ENCODE measurements at regions not wholly inside any gene's neighbourhood (a gene's known extent, or its start where the extent isn't known, plus 50 kb on each side); places are given as distances from the start of the nearest gene placed in this dataset.

GRCh38 chr13:103895835-103896531 is 829.8 kb upstream of the SLC10A2 start:
- TF ChIP-seq EP300 (IDR thresholded peaks at IDR 0.05; ENCODE audit: borderline replicate concordance) (no peak), MAX (IDR thresholded peaks at IDR 0.05) (no peak), ZBTB7A (IDR thresholded peaks at IDR 0.05; ENCODE audit: low read depth) (no peak), USF1 (IDR thresholded peaks at IDR 0.05) (no peak), REST (IDR thresholded peaks at IDR 0.05; ENCODE audit: low read depth) (no peak)
